GM18517 (cell line): ENCODE measurements at regions not wholly inside any gene's neighbourhood (a gene's known extent, or its start where the extent isn't known, plus 50 kb on each side); places are given as distances from the start of the nearest gene placed in this dataset.

ENCODE experiments used
- ATAC-seq: cut with Tn5 transposase; IDR thresholded peaks from one replicate; pipeline ENCODE4 v1.9.1; 2021; ENCODE audit warnings: mild to moderate bottlenecking, moderate library complexity; ENCODE audit not compliant: unreplicated experiment

DNA sequence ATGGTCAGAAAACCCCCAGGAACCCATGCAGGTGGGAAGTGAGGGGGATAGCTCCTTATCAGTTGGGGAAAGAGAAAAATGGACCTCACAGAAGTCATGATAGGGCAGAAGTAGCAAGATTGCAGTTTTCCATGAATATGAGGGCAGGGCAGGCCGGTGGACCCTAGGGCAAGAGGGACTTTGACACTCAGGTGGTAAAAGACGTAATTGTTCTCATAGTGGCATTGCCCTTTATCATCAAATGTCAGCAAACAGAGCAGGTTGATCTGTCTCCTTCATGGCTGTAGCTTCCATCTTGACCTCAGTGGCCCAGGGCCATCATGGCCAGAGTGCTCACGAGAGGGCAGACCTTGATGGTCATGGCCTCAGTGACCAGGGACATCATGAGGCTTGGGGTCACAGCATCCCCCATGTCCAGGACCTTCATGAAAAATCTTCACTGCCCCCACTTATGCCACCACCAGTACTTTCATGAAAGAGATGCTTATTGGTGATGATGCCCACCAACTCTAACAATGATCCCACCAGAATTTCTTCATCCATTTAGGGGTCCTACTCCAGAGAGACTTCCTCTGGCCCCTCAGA, 127.1 kb downstream of the SNX19 start:
- ATAC-seq, result no peak

GRCh38 chr11:130790689-130791088, 125.6 kb downstream of the SNX19 start:
- ATAC-seq, result no peak

DNA sequence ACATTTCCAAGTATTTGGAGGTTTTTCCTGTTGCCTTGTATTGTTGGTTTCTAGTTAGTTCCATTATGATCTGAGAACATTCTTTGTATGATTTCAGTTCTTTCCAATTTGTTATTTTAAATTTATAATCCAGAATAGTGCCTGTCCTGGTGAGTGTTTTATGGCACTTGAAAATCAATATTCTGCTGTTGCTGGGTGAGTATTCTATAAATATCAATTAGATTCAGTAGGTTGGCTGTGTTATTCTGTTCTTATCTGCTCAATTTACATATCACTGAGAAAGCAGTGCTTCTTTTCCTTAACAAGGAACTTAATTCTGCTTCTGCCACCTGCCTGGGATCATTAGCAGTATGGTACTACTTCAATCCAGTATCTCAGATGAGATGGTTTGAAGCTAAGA, 123.5 kb downstream of the SNX19 start:
- ATAC-seq, result no peak

DNA sequence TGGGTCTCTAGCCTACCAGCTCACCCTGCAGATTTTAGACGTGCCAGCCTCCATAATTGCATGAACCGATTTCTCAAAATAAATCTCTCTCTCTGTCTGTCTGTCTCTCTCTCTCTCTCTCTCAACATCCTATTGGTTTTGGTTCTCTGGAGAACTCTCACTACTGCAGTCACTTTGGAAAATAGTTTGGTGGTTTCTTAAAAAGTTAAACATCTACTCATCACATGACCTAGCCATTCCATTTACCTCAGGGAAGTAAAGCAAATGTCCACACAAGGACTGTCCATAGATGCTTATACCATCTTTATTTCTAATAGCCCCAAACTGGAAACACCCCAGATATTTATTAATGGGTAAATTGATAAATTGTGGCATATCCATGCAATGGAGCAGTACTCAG, 119.5 kb downstream of the SNX19 start:
- no peak for ATAC-seq

DNA sequence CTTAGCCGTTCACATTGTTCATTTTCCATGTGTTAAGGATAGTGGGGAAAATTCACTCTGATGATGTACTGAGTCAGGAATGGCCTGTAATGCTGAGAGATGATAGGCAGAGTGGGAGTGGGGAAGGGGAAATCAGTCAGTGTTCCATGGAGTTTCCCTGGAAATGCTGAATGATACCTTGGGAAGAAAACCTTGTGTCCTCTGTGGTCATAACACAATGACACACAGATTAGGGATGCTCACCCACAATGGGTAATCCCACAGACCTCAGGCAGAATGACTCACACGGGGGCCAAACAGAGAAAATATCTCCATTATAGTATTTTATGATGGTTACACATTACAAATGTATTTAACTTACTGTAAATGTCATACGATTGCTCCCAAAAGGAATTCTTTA, 118.0 kb downstream of the SNX19 start:
- no peak for ATAC-seq

DNA sequence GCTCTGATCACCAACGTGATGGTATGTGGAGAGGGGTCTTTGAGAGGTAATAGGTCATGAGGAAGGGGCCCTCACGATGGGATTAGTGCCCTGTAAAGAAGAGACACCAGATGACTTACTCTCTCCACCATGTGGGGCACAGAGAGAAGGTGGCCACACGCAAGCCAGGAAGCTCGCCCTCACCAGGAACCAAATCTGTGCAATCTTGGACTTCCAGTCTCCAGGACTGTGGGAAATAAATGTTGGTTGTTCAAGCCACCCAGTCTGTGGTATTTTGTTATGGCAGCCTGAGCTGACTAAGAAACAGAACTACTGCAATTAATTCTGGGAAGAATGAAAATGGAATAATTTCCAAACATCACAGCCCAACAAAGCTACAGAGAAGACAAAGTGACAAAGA, 117.5 kb downstream of the SNX19 start:
- ATAC-seq, result no peak

GRCh38 chr11:130801333-130802122, 114.8 kb downstream of the SNX19 start:
- ATAC-seq, result no peak

GRCh38 chr11:130802567-130802966, 113.7 kb downstream of the SNX19 start:
- no peak for ATAC-seq

DNA sequence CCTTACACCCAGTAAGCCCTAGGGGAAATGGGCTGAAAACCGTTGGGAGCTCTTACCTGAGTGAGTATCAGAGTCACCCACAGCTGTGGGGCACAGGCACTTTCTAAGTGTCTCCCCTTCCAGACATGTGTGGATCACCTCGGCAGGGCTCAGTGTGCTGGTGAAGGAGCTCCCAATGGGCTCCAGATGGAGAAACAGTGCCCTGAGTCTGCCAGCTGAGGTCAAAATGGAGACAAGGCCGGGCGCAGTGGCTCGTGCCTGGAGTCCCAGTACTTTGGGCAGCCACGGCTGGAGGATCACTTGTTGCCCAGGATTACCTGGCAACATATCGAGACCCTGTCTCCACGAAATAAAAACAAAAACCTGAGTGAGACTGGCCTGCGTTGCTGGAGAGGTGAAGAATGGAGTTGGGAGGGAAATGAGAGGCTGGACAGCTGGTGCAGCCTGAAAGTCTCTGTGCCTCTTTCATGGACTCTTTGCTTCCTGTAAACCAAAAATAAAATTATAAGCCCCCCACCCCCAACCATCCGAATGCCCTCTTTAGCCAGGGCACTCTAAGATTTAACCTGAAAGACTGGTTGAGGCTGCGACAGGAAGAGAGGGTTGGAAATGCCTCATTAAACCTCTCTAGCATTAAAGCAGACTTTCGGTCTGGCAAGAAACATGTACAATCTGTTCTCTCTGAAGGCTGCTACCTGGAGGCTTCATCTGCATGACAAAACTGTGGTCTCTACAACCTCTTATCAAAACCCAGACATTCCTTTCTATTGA, 111.8 kb downstream of the SNX19 start:
- no peak for ATAC-seq

DNA sequence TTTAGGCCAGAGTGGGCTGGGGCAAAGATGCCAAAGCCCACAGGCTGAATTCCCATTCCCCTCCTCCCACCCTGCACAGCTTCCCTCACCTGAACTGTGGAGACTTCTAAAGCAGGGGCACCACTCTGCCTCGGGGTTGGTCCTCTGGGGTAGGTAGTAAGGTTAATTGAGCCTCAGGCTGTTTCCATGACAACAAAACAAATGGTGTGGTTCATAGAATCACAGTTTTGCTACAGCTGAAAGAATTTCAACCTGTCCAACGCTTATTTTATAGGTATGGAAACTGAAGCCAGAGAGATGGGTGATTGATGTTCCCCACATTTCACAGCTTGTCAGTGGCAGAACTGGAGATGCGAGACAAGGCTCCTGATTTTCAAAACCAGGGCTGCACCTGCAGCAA, 109.5 kb downstream of the SNX19 start:
- ATAC-seq, result no peak

- ATAC-seq, result no peak
Measured at GRCh38 chr11:130808541-130808940, 107.7 kb downstream of the SNX19 start.

- ATAC-seq, result no peak
Measured at GRCh38 chr11:130813196-130813595, 103.1 kb downstream of the SNX19 start.

DNA sequence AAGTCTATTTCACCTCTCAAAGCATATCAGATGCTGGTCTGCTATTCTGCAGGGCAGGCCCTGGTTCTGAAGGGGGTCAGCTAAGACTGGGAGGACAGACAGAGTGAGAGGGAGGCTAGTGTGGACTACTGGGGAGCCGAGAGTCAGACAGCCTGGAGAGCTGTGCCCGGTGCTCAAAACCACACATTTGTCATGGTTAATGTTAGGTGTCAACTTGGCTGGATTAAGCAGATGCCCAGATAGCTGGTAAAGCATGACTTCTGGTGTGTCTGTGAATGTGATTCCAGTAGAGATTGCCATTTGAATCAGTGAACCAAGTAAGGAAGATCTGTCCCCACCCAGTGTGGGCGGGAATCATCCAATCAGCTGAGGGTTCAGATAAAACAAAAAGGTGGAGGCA, 102.6 kb downstream of the SNX19 start:
- no peak for ATAC-seq

GRCh38 chr11:130814440-130815096, 101.7 kb downstream of the SNX19 start:
- ATAC-seq, result no peak

- no peak for ATAC-seq
Measured at GRCh38 chr11:130815097-130815802, 101.0 kb downstream of the SNX19 start.

GRCh38 chr11:130815956-130816355, 100.3 kb downstream of the SNX19 start:
- no peak for ATAC-seq

GRCh38 chr11:130816546-130817329, 99.5 kb downstream of the SNX19 start:
- no peak for ATAC-seq

- ATAC-seq, result no peak
Measured at GRCh38 chr11:130817330-130817944, 98.8 kb downstream of the SNX19 start.

- ATAC-seq, result no peak
Measured at GRCh38 chr11:130819625-130820024, 96.7 kb downstream of the SNX19 start.
